HG02759 (cell line): ENCODE measurements at regions not wholly inside any gene's neighbourhood (a gene's known extent, or its start where the extent isn't known, plus 50 kb on each side); places are given as distances from the start of the nearest gene placed in this dataset.

Experiments
- ATAC-seq: cut with Tn5 transposase; IDR thresholded peaks from one replicate; pipeline ENCODE4 v1.9.1; 2021; ENCODE audit warnings: mild to moderate bottlenecking, moderate library complexity; ENCODE audit not compliant: unreplicated experiment

DNA sequence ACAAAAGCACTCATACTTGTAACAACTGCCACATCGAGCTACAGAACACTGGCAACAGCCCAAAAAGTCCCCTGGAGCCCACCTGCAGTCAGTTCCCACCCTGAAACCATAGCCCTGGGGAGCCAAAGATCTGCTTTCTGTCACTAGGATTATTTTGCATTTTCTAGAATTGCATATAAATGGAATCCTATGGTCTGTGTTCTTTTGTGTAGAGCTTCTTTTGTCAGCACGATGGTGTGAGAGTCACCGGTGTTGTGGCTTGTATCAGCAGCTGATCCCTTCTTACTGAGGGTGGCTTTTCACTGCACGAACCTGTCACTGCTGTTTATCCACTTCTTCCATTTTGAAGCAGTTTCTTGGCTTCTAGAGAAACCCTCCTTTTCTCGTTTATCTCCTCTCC lies 60.1 kb upstream of the PRR23E start:
- no peak for ATAC-seq

DNA sequence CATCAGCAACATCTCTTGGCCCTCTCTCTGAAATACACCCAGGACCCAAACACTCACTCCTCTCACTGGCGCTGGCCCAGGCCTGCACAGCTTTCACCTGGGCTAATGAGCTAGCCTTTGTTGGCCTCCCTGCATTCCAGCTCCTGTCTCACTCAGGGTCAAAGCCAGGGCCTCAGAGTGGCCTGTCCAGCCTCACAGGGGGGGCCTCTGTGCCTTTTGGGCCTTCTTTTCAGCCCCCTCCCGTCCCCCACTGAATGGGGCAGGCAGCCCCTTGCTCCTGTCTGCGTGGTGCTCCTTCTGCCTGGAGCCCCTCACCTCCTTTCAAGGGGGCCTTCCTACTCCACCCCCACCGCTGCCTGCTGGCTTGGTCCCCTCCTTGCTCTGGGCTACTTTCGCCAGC lies 59.0 kb upstream of the PRR23E start:
- no peak for ATAC-seq

DNA sequence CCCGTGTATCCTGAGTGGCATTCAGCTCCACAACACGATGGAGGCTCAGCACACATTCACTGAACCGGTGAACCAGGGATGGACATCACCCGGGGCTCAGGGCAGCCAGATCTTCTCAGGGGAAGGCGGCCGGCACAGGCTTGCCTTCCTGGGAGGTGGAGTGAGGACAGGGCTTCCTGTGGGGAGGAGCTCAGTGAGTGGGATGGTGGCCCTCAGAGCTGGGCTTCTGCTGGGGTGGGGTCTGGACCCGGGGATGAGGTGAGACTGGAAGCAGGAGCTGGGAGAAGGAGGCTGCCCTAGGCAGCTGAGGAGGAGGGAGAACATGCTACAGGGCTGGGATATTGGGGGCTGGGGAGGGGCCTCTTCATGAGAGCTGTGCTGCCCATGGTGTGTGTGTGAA lies 58.5 kb upstream of the PRR23E start:
- no peak for ATAC-seq

DNA sequence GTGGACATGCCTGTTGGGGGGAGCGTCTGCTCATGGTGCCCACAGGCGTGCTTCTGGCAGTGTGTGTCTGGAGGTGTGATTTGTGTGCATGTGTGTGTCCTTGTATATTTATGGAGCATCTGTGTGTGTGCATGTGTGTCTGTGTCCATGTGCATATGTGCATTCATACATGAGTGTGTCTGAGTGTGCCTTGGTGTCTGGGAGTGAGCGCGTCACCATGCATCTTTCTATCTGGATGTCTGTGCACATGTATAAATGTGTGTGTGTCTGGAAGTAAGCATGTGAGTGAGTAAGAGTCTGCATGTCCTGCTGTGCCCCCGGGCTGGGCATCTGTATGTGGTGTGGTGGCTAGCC lies 58.1 kb upstream of the PRR23E start:
- no peak for ATAC-seq

- no peak for ATAC-seq
Observed at GRCh38 chr3:127135241-127136023, 57.5 kb upstream of the PRR23E start.

DNA sequence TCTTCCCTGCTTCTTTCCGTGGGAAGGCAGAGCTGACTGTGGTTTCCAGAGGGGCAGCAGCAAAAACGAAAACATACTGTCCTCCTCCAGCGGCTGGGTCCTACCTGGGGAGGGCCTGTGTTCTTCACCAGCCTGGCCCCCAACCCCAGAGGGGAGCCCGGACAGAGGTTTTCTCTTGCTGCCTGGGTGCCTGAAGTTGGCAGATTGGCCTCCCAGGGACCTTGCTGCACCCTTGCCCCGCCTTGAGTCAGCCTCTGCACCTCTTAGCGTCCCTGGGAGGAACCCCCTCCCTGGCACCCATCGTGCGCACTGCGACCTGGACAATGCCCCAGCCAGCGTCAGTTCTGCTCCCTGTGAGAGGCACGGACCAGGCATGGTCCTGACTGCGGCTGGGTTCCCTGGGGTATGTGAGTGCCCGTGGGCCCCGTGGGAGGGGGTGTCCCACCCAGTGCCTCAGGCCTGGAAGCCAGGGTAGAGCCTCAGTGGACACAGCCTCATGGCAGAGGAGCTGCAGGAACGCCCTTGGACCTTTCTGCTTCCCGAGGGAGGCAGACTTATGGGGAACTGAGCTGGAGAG lies 56.8 kb upstream of the PRR23E start:
- no peak for ATAC-seq

DNA sequence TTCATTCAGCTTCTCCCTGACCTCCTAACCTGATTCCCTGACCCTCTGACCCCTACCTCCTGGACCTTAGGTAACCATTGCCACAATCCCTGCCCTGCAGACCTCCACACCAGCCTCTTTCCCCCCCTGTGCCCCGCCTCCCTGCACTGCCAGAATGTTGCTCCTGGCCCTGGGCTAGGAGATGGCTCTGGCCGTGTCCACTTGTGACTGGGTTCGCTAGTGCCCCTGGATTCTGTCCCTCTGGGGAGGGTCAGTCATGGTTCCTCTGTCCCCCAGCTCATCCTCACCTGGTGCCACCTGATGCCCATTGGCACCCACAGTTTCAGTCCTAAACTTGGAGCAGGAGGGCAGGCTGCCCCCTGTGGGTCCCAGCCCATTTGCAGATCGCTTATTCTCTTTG lies 56.2 kb upstream of the PRR23E start:
- no peak for ATAC-seq

DNA sequence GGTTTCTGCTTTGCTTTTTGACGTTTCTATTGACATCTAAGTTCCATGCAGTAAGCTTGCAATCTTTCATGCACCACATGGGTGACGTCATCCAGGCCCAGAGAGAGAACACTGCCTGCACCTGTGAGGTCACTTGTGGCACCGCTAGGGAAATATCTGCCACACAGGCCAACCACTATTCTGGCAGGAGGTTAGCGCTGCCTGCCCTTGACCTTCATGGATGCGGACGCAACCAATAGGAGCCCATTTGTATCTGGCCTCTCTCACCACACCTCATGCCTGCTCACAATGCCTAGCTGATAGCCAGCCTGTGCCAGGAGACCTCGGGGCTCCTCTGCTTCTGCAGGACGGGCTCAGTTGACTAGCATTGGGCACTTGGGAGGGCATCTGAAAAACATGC lies 55.8 kb upstream of the PRR23E start:
- no peak for ATAC-seq

GRCh38 chr3:127137757-127138536 lies 55.0 kb upstream of the PRR23E start:
- ATAC-seq, result no peak

DNA sequence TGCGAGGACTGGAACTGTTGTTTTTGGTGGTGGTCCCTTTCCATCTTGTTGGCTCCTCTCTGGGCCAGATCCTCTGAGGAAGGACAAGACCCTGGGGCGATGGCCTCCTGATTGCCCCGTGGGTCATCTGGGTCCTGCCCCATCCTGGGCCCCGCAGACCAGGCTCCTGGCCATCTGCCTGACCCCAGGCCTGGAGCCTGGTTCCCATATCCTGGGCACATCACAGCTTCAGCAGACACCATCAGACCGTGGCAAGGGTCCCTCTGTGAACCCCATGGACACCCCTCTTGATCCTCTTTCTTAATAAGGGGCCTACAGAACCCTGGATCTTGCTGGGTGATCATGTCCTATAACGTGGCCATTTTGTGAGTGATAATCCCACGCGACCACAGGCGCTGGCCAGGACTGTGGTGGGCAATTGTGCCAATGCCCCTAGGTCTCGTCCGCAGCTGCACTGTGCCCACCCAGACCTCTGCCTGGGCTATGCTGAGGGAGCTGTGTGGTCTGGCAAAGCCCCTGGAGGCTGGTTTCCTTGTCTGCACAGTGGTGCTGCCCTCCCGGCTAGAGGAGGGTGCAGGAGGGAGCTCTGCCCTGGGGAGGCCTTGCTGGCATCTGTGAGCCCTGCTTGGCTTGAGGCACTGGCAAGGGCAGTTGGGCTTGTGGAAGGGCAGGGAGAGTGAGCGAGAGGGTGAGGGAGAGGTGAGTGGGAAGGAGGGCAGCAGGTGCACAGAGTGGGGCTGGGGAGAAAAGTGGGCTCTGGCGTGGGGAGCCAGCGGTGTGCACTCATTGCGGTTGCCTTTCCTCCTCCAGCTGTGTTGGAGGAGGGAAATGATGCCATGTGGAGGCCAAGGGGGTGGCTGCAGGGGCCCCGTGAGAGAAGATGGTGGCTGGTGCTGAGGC lies 53.1 kb upstream of the PRR23E start:
- ATAC-seq, result no peak

- ATAC-seq, result no peak
Observed at GRCh38 chr3:127140501-127141460, 52.1 kb upstream of the PRR23E start.

GRCh38 chr3:127141921-127142730 lies 50.8 kb upstream of the PRR23E start:
- ATAC-seq, result no peak
